ENCODE measurements at regions not wholly inside any gene's neighbourhood (a gene's known extent, or its start where the extent isn't known, plus 50 kb on each side); places are given as distances from the start of the nearest gene placed in this dataset.

- peak; percentile 68 for DNase-seq (ENCODE audit: low spot score)
- H3K4me3 ChIP-seq = peak overlapping the region; percentile 14 to 35
- H3K27me3 ChIP-seq = no peaks in the 10 kb centered on the region
- no peaks in the 10 kb centered on the region for H3K36me3 ChIP-seq
- no peaks in the 10 kb centered on the region for H3K9me3 ChIP-seq
- H3K4me1 ChIP-seq = peaks cover 0 to 31% of the 10 kb centered on the region in 2 donors
- TF ChIP-seq CTCF (IDR thresholded peaks at IDR 0.05) = no peak
- H3K27ac ChIP-seq = peak overlapping the region; percentile 35 to 49
These were observed 249.8 kb upstream of the BLID start for GRCh38 chr11:122365610-122366360.

- no peak for TF ChIP-seq CTCF (IDR thresholded peaks at IDR 0.05)
- Histone ChIP-seq H3K36me3 (no peaks in the 10 kb centered on the region), H3K4me1 (peaks cover 0 to 31% of the 10 kb centered on the region in 2 donors)
These were observed 247.3 kb upstream of the BLID start for GRCh38 chr11:122363296-122363695.

GRCh38 chr11:122362381-122362780 lies 246.4 kb upstream of the BLID start:
- no peak for DNase-seq (ENCODE audit: low spot score)

More at GRCh38 chr11:122363296-122363695, 247.3 kb upstream of the BLID start:
- DNase-seq (ENCODE audit: low spot score) = no peak
- H3K27ac ChIP-seq = no peak overlapping the region
- no peaks in the 10 kb centered on the region for H3K27me3 ChIP-seq
- no peak overlapping the region for H3K4me3 ChIP-seq
- no peaks in the 10 kb centered on the region for H3K9me3 ChIP-seq

GRCh38 chr11:122360875-122361274 lies 244.9 kb upstream of the BLID start:
- no peak overlapping the region for H3K4me3 ChIP-seq
- H3K27ac ChIP-seq = no peak overlapping the region
- no peaks in the 10 kb centered on the region for H3K9me3 ChIP-seq
- peaks cover 0 to 9% of the 10 kb centered on the region in 2 donors for H3K4me1 ChIP-seq
- no peaks in the 10 kb centered on the region for H3K36me3 ChIP-seq
- no peaks in the 10 kb centered on the region for H3K27me3 ChIP-seq
- no peak for DNase-seq (ENCODE audit: low spot score)
- TF ChIP-seq CTCF (IDR thresholded peaks at IDR 0.05) = no peak

More at GRCh38 chr11:122362381-122362780, 246.4 kb upstream of the BLID start:
- Histone ChIP-seq H3K27me3 (no peaks in the 10 kb centered on the region), H3K4me1 (peaks cover 0 to 22% of the 10 kb centered on the region in 2 donors), H3K27ac (no peak overlapping the region), H3K4me3 (no peak overlapping the region), H3K36me3 (no peaks in the 10 kb centered on the region), H3K9me3 (no peaks in the 10 kb centered on the region)
- TF ChIP-seq CTCF (IDR thresholded peaks at IDR 0.05) = no peak

GRCh38 chr11:122359081-122359571 lies 243.1 kb upstream of the BLID start:
- H3K4me3 ChIP-seq = no peak overlapping the region
- H3K36me3 ChIP-seq = no peaks in the 10 kb centered on the region
- H3K27me3 ChIP-seq = no peaks in the 10 kb centered on the region
- peaks cover 0 to 10% of the 10 kb centered on the region in 2 donors for H3K4me1 ChIP-seq
- TF ChIP-seq CTCF (IDR thresholded peaks at IDR 0.05) = no peak
- H3K9me3 ChIP-seq = no peaks in the 10 kb centered on the region
- no peak for DNase-seq (ENCODE audit: low spot score)
- no peak overlapping the region for H3K27ac ChIP-seq
